ENCODE measurements at regions not wholly inside any gene's neighbourhood (a gene's known extent, or its start where the extent isn't known, plus 50 kb on each side); places are given as distances from the start of the nearest gene placed in this dataset.

DNA sequence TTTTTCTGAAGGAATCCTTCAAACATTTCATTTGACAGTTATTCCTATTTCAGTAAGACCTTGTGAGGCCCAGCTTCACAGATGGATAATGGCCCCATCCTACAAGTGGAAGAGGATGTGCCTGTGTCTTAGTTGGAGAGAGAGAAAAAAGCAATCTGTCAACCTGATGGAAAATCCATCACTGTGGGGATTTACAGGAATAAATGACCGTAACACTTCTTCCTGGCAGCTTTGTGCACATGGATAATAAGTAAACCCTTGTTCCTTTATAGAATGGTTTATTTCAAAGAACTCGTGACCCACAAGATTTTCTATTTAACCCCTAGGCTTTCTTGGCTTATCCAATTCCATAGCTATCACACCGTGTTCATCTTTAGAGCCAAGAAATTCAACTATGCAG is 121.4 kb upstream of the PCED1B start:
- no peaks in the 10 kb centered on the region for H3K36me3 ChIP-seq (ENCODE audit: low read depth)
- intact Hi-C loops (cut with DNase I, micrococcal nuclease) = no loop called here
- H3K9me3 ChIP-seq = no peaks in the 10 kb centered on the region

DNA sequence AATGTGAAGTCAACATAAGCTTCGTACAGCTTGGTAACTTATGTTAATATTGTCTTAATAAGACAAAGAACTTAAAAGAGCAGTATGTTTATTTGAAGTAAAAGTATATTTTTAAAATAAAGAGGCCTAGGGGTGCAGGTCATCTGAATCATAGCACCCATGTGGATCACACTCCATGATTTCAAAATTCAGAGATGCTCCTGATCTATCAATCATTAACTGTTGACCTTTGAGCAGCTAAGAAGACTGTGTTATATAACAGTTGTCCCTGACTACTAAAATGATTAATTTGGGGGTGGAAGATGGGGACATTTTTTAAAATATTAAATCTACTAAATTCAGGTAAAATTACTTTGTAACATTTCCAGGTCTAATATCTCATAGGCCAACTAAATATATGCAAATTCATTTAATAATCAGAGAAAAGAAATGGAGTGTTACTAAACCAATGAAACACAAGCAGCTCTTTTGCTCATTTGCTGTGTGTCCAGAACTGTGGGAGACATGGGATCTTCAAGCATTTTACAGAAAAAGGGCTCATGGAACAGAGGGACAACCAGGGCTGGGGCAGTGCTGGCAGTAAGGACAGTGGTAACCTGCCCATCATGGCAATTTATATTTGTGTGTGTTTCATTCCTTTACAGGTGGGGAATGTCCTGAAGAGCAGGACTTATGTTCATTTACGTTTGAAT is 120.7 kb upstream of the PCED1B start:
- Histone ChIP-seq H3K36me3 (ENCODE audit: low read depth) (no peaks in the 10 kb centered on the region), H3K4me3 (no peak overlapping the region), H3K4me1 (ENCODE audit: low read depth) (no peaks in the 10 kb centered on the region), H3K9me3 (no peaks in the 10 kb centered on the region)
- intact Hi-C loops (cut with DNase I, micrococcal nuclease) = no loop called here
- ATAC-seq (no peak), DNase-seq (no peak)
- TF ChIP-seq, protein P1, sequence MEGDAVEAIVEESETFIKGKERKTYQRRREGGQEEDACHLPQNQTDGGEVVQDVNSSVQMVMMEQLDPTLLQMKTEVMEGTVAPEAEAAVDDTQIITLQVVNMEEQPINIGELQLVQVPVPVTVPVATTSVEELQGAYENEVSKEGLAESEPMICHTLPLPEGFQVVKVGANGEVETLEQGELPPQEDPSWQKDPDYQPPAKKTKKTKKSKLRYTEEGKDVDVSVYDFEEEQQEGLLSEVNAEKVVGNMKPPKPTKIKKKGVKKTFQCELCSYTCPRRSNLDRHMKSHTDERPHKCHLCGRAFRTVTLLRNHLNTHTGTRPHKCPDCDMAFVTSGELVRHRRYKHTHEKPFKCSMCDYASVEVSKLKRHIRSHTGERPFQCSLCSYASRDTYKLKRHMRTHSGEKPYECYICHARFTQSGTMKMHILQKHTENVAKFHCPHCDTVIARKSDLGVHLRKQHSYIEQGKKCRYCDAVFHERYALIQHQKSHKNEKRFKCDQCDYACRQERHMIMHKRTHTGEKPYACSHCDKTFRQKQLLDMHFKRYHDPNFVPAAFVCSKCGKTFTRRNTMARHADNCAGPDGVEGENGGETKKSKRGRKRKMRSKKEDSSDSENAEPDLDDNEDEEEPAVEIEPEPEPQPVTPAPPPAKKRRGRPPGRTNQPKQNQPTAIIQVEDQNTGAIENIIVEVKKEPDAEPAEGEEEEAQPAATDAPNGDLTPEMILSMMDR (IDR thresholded peaks at IDR 0.05) = no peak

More for the DNA sequence above, 121.4 kb upstream of the PCED1B start:
- ATAC-seq = no peak
- Histone ChIP-seq H3K4me3 (no peak overlapping the region), H3K4me1 (ENCODE audit: low read depth) (no peaks in the 10 kb centered on the region)
- DNase-seq = no peak
- TF ChIP-seq, protein P1 (IDR thresholded peaks at IDR 0.05) = no peak

DNA sequence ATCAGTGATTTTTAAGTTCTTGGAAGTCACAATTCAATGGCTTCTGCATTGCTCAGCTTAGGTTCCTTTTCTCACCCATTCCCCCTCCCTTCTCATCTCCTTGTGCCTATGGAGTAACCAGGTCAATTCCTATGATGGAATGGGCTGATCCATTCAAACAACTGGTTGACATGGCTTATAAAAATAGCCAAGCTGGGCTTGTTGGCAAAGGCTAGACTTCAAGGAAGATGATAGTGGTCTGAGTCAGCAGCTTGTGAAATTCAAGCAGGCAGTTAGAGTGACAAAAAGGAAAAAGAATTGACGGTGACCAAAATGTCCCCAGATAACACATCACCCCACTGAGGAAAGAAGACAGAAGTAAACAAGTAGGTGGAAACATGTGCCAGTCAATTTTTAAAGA is 119.9 kb upstream of the PCED1B start:
- no peak for DNase-seq
- Histone ChIP-seq H3K36me3 (ENCODE audit: low read depth) (no peaks in the 10 kb centered on the region), H3K9me3 (no peaks in the 10 kb centered on the region), H3K4me1 (ENCODE audit: low read depth) (no peaks in the 10 kb centered on the region), H3K4me3 (no peak overlapping the region)
- intact Hi-C loops (cut with DNase I, micrococcal nuclease) = no loop called here
- no peak for ATAC-seq
- TF ChIP-seq, protein P1 (IDR thresholded peaks at IDR 0.05) = no peak

DNA sequence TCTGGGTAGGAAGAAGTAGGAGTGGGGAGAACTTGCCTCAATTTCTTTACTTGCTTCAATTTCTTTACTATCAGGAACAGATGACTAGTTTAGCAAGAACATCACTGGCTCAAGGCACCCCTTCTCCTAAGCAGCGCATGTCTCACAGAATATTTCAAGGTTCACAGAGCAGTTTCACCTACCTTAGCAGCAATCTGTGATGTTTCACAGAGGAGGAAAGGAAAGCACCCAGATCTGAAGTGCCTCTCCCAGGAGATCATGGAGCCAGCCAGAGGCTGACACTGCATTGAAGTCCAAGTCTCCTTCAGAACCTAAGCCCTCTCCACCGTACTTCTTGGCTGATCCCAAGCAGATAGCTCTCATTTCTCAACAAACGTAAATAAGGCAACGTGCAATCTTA is 118.7 kb upstream of the PCED1B start:
- intact Hi-C loops (cut with DNase I, micrococcal nuclease) = no loop called here
- TF ChIP-seq, protein P1 (IDR thresholded peaks at IDR 0.05) = no peak
- no peaks in the 10 kb centered on the region for H3K36me3 ChIP-seq (ENCODE audit: low read depth)
- H3K4me3 ChIP-seq = no peak overlapping the region
- H3K4me1 ChIP-seq (ENCODE audit: low read depth) = no peaks in the 10 kb centered on the region
- ATAC-seq (no peak), DNase-seq (no peak)
- H3K9me3 ChIP-seq = no peaks in the 10 kb centered on the region

DNA sequence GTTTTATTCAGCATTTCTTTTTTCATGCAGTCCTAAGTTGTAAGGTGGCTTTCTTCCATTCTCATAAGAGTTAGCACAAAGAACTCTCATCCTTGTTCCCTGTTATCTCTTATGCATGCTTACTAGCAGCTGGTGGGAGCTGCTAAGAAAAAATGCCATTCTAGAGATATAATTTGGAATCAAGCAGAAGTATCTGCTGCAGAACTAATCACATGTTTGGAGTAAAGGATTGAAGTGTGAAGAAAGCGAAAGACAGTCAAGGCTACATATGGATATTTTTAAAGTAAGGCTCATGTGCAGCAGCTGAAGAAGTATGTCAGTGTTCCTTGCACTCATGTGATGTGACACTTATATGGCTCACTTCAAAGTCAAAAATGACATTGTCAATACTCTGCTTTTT is 116.2 kb upstream of the PCED1B start:
- Histone ChIP-seq H3K4me1 (ENCODE audit: low read depth) (no peaks in the 10 kb centered on the region), H3K4me3 (no peak overlapping the region), H3K36me3 (ENCODE audit: low read depth) (no peaks in the 10 kb centered on the region), H3K9me3 (no peaks in the 10 kb centered on the region)
- intact Hi-C loops (cut with DNase I, micrococcal nuclease) = no loop called here
- no peak for DNase-seq
- TF ChIP-seq, protein P1 (IDR thresholded peaks at IDR 0.05) = no peak
- no peak for ATAC-seq

Measured in mucosa of descending colon (tissue), 3 donors.